Loucy (cell line): ENCODE measurements at regions not wholly inside any gene's neighbourhood (a gene's known extent, or its start where the extent isn't known, plus 50 kb on each side); places are given as distances from the start of the nearest gene placed in this dataset.

Source experiments
- CTCF ChIP-seq: fragments of 200-600 bp; sonication (generic); conservative IDR thresholded peaks from 2 replicates; pipeline ENCODE4 v1.5.1; 2014; ENCODE audit warnings: mild to moderate bottlenecking, antibody characterized with exemption, low read length
- EZH2phosphoT487 ChIP-seq: fragments of 200-600 bp; IDR thresholded peaks from 2 replicates; pipeline ENCODE4 v1.6.1; 2018; ENCODE audit warnings: antibody characterized with exemption, mild to moderate bottlenecking, moderate library complexity, borderline replicate concordance

- no peak for TF ChIP-seq CTCF
- no peak for TF ChIP-seq EZH2phosphoT487
These were observed 165.7 kb upstream of the SMC2 start for GRCh38 chr9:103928442-103928841.
